Urothelium cell line (cell line): ENCODE measurements at regions not wholly inside any gene's neighbourhood (a gene's known extent, or its start where the extent isn't known, plus 50 kb on each side); places are given as distances from the start of the nearest gene placed in this dataset.

ENCODE experiments used
- DNase-seq: peaks from one replicate; pipeline ENCODE4 v3.0.0; 2011; ENCODE audit warnings: low spot score, mixed read lengths
- FAIRE-seq: peaks from 2 replicates; lab custom pipeline; 2011; peaks lifted over from hg19 to GRCh38; lab: Jason Lieb, UNC

DNA sequence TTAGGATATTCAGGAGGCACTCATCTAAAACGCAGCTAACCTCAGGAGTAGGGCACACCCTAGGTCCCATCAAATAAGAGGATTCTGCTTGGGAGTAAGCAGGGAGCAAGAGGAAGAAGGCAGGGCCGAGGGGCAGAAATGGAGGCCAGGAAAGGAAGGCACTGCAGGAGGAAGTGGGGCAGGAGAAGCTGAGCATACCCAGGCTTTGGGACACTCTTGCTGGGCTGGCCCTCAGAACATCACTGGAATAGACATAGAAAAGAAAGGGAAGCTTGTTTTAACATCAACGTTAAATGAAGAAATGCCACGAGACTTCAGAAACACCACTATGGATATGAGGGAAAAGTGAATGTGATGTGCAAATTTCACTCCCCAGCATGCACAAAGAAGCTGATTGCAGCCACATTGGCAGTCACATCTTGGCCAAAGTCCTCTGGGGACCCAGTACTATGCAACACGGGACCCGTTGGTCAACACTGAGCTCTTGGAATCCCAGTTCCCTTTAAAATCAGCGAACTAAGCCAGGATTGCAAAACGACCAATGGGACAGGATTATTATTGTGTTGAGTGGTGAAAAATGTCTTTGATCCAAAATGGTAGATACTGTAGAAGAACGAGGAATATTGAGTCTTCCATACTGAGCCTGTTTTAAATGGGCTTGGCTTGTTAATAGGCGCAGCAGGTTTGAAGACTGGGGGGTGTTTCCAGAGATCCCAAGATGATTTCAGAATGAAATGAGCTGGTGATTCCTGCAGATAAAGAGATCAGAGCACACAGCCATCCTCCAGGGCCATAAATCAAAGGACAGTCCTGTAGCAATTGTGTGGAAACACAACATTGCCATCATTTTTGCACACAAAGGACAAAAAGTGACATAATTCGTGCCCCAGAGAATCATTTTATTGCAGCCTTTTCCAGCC, 152.4 kb downstream of the TOMM20 start:
- FAIRE-seq (no peak), DNase-seq (no peak)

DNA sequence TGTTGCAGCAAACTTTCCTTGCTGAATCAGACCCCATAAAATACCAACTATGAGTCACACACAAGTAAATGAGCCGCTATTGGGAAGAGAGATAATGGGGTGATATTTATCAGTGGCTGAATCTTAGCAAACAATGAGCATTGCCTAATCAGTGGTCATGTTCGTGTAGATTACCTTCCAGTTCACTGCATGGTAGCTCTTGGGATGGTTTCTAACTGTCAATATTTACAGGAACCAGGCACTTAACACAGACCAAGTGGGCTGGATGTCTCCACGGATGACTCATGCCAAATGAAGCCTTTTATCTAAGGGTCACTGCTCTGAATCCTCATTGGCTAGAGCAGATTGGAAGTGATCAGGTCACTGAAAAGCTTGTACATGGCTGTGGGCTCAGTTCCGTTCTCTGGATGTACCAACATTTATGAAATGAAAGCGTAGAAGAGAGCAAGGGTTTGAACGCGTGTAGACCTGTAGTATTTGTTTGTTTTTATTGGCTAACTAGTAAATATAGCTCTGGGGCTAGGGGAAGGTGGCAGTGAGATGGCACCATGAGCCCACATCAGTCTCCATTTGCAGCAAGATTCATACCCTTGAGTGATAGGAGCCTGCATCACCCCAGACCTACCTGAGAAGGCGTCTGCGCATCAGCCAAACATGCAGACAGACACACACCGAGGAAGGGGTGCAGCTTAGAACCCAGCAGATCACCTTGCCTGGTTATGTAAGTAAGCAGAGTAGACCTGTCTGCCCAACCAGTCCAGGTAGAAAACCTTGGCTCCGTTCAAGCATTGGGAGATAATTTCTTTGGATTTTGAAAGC, 153.3 kb downstream of the TOMM20 start:
- no peak for FAIRE-seq
- DNase-seq = peak; percentile 59

- FAIRE-seq (no peak), DNase-seq (no peak)
These were observed 155.0 kb downstream of the TOMM20 start for GRCh38 chr1:234973426-234974250.

- no peak for DNase-seq
- FAIRE-seq = no peak
These were observed 156.0 kb downstream of the TOMM20 start for GRCh38 chr1:234972411-234973191.

GRCh38 chr1:234971586-234972297, 156.9 kb downstream of the TOMM20 start:
- FAIRE-seq (no peak), DNase-seq (no peak)

GRCh38 chr1:234970731-234971476, 157.7 kb downstream of the TOMM20 start:
- no peak for FAIRE-seq

GRCh38 chr1:234970401-234970730, 158.3 kb downstream of the TOMM20 start:
- DNase-seq = no peak

More at GRCh38 chr1:234970731-234971476, 157.7 kb downstream of the TOMM20 start:
- peak; percentile 54 for DNase-seq

GRCh38 chr1:234969581-234970400, 158.8 kb downstream of the TOMM20 start:
- DNase-seq (no peak), FAIRE-seq (no peak)

More at GRCh38 chr1:234970401-234970730, 158.3 kb downstream of the TOMM20 start:
- no peak for FAIRE-seq

- no peak for FAIRE-seq
- no peak for DNase-seq
These were observed 159.6 kb downstream of the TOMM20 start for GRCh38 chr1:234969011-234969441.

DNA sequence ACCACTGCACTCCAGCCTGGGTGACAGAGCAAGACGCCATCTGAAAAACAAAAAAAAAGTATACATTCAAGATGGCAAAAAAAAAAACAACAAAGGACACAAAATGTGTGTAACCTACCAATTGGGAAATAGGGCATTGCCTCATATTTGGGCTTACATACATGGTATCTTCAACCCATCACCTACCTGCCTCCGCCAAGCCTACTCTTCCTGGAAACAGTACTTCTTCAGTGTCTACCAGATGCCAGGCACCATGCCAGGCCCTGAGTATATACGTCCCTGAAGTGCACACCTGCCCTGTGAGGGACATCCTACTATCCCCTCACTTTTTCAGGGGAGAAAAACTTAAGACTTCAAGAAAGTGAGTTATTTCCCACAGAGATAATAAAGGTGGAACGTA, 160.2 kb downstream of the TOMM20 start:
- DNase-seq (no peak), FAIRE-seq (no peak)

GRCh38 chr1:234967121-234967520, 161.5 kb downstream of the TOMM20 start:
- DNase-seq = no peak

DNA sequence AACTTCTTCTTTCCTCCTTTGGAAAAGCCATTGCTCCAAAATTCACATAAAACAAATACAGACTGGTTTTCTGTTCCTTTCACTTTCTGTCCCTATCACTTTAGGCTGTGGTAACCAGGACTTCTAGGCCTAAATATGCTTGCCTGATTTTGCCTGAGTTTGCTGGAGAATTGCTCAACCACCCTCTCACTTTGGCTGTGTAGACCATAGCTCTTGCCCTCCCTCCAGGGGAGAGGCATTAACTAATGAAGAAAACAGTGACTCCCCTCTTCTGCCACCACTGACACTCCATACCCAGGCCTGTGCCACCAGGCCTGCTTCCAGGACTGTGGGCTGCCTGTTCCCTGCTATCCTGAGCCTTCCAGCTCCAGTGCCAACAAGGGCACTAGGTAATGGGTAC, 163.5 kb downstream of the TOMM20 start:
- no peak for FAIRE-seq

More at GRCh38 chr1:234967121-234967520, 161.5 kb downstream of the TOMM20 start:
- FAIRE-seq = no peak

DNA sequence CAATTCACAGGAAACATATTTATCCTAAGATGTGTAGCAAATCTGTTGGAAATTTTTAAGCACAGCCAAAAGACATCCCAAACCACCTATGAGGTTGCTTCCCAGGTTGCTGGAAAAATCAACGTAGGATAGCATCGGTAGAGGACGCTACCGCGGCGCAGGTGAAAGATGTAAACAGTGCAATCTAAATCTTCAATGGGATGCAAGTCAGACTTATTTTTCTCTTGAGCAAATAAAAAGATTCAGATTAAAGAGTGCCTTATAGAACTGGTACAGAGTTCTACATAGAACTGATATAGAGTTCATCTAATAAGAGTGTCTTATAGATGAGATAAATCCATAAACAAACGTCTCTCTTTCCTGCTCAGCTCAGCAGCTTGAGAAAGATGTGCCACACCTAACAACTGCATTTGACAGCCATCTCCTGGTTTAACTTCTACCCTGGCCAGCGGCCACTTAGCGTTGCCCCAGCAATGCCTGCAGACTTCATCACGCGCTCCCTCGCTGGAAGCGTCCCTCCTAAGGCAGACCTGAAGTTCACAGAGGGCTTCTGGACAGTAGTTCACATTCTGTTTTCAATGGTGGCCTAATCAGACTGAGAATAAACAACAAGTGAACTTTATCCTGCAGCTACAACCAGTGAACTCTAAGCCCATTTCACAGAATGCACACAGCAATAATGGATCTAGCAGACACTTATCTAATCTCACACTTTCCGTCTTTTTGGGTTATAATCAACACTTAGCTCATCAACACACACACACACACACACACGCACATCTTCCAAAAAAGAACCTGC, 164.5 kb downstream of the TOMM20 start:
- no peak for FAIRE-seq
- no peak for DNase-seq

More for the DNA sequence above, 163.5 kb downstream of the TOMM20 start:
- no peak for DNase-seq

DNA sequence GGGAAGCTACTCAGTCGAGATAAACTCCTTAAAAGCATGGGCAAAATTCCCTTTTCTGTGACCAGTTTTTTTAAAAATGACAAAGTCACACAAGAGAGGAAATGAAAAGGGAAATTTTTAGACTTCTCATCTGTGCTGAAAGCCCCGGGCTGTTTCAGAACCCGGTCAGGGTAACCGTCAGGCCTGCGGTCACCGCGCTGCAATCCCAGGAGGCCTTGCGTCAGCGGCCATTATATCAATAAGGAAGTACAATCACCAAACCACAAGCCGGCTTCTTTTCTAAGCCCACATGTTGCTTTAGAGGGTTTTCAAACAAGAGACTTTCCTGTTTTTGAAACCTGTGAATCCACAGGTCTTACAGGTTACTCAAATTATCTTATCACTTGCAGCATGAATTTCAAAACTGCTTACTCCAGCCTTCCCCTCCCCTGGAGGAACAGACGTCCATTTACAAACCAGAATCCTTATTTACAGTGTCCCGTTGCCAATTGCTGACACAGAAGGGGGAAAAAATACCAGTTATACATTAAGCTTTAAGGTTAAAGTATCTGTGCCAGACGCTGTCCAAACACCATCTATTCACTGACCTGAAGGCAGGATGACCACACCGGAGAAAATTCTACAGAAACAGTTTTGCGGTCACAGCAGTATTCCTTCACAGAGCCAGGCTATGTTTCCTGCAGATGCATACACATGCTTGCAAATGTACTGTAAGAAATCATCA, 165.3 kb downstream of the TOMM20 start:
- FAIRE-seq = no peak
- peak; percentile 50 for DNase-seq

DNA sequence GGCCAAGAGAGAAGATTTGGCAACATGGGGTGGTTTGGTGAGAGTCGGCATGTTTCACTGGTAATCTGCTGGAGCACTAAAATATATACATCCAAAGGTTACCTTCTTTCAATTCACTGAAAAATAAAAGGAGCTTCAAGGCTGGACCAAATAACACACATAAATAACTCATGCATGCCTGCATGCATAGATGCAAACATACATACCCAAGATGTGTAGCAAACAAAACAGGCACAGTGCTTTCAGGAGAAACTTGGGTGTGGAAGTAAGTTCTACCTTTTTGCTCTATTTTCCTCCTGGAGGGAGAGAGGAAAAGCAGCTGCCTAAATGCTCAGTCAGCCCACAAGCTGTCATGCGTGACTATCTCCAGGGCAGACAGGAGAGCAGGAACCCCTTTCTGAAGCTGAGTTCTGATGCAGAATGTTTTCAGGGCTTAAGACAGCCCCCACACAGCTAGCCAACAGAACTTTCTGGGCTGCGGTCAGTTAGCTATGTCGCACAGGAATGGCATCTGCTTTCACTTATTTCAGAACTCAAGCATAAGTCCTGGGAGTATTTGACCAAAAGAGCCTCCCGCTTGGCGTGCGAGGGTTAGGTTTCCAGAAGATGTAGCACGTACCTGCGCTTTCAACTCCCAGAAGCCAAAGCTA, 166.2 kb downstream of the TOMM20 start:
- no peak for FAIRE-seq
- peak; percentile 79 for DNase-seq
